ENCODE measurements at regions not wholly inside any gene's neighbourhood (a gene's known extent, or its start where the extent isn't known, plus 50 kb on each side); places are given as distances from the start of the nearest gene placed in this dataset.

DNA sequence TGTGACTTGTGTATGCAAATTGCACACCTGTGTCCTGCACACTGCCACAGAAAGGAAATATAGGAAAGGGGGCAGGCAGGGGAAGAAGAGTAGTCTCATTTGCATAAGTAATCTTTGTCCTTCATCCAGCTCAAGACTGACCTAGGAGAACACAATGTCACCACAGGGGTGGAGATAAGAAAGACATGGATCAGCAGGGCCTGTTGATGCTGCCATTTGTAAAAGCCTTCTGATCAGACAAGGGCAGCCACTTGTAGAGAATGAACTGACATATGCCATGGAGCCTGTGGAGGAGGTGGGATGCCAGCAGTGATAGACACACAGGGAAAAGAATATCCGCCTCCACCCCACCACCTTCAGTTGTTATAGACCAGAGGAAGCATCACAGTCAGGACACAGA, 528.9 kb downstream of the HTR7 start:
- intact Hi-C loops (cut with DNase I; ENCODE audit: low total_unique reads) (no loop called here), in situ Hi-C loops (cut with MboI; ENCODE audit: low sequenced_read_pairs in 4 of 4) (no loop called here)
- H3K36me3 ChIP-seq, result no peaks in the 10 kb centered on the region
- ATAC-seq (no peak), DNase-seq (no peak)
- no peaks in the 10 kb centered on the region for H3K27me3 ChIP-seq
- TF ChIP-seq POLR2A (IDR thresholded peaks at IDR 0.05) (no peak), CTCF (IDR thresholded peaks at IDR 0.05 in 4 of 5, conservative IDR thresholded peaks at IDR 0.05 in 1 of 5) (no peak)
- H3K27ac ChIP-seq, result no peak overlapping the region
- H3K9me3 ChIP-seq, result no peaks in the 10 kb centered on the region
- H3K4me3 ChIP-seq, result no peak overlapping the region
- no peaks in the 10 kb centered on the region for H3K4me1 ChIP-seq

DNA sequence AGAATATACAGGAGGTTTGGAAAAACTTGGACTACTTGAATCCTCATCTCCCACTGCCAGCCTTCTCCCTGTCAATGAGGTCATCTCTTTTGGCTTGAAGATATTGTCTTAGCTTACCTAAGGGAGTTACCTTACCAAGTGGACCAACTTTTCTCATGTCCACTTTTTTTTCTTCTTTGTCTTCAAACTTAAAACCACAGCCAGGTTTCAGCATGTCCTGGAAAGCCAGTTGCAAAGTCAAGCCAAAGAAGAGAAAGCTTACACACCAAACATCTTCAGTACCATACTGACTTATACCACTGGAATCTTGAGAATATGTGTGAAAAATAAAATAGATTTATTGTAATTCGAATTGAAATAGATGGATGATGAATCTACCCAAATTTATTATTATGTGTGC, 520.5 kb downstream of the HTR7 start:
- Histone ChIP-seq H3K36me3 (no peaks in the 10 kb centered on the region), H3K27me3 (no peaks in the 10 kb centered on the region), H3K4me3 (no peak overlapping the region), H3K27ac (no peak overlapping the region), H3K4me1 (no peaks in the 10 kb centered on the region), H3K9me3 (no peaks in the 10 kb centered on the region)
- DNase-seq (no peak), ATAC-seq (no peak)
- intact Hi-C loops (cut with DNase I; ENCODE audit: low total_unique reads), result no loop called here
- in situ Hi-C loops (cut with MboI; ENCODE audit: low sequenced_read_pairs in 4 of 4), result no loop called here
- TF ChIP-seq POLR2A (IDR thresholded peaks at IDR 0.05) (no peak), CTCF (IDR thresholded peaks at IDR 0.05 in 4 of 5, conservative IDR thresholded peaks at IDR 0.05 in 1 of 5) (no peak)

DNA sequence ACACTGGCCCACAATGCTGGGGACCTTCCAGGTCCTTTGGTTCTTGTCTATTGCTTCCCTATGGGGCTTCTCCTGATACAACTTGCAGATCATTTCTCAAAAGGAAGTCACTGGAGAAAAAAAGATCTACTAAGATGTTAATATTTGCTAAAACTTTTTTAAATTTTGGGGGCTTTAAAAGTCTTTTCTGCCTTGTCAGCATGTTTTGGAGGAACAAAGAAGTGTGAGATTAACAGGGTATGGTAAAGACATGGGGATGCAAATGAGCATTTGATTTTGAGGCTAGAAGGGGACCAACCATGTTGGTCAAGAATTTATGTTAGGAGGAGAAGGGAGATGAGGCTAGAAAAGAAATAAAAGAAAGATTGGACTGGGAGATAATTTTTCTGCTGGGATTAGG, 515.4 kb downstream of the HTR7 start:
- DNase-seq (no peak), ATAC-seq (no peak)
- TF ChIP-seq POLR2A (IDR thresholded peaks at IDR 0.05) (no peak), CTCF (IDR thresholded peaks at IDR 0.05 in 4 of 5, conservative IDR thresholded peaks at IDR 0.05 in 1 of 5) (no peak)
- Histone ChIP-seq H3K4me1 (no peaks in the 10 kb centered on the region), H3K27ac (no peak overlapping the region), H3K36me3 (no peaks in the 10 kb centered on the region), H3K9me3 (no peaks in the 10 kb centered on the region), H3K4me3 (no peak overlapping the region), H3K27me3 (no peaks in the 10 kb centered on the region)
- in situ Hi-C loops (cut with MboI; ENCODE audit: low sequenced_read_pairs in 4 of 4), result no loop called here
- intact Hi-C loops (cut with DNase I; ENCODE audit: low total_unique reads), result no loop called here

- no peak for TF ChIP-seq CTCF (IDR thresholded peaks at IDR 0.05 in 4 of 5, conservative IDR thresholded peaks at IDR 0.05 in 1 of 5)
- no peak for TF ChIP-seq POLR2A (IDR thresholded peaks at IDR 0.05)
- H3K27me3 ChIP-seq, result no peaks in the 10 kb centered on the region
- H3K9me3 ChIP-seq, result no peaks in the 10 kb centered on the region
- no peaks in the 10 kb centered on the region for H3K36me3 ChIP-seq
- intact Hi-C loops (cut with DNase I; ENCODE audit: low total_unique reads) (no loop called here), in situ Hi-C loops (cut with MboI; ENCODE audit: low sequenced_read_pairs in 4 of 4) (no loop called here)
- no peak overlapping the region for H3K4me3 ChIP-seq
- ATAC-seq, result no peak
- DNase-seq, result no peak
- no peaks in the 10 kb centered on the region for H3K4me1 ChIP-seq
- no peak overlapping the region for H3K27ac ChIP-seq
Observed at GRCh38 chr10:90344226-90344625, 513.6 kb downstream of the HTR7 start.

DNA sequence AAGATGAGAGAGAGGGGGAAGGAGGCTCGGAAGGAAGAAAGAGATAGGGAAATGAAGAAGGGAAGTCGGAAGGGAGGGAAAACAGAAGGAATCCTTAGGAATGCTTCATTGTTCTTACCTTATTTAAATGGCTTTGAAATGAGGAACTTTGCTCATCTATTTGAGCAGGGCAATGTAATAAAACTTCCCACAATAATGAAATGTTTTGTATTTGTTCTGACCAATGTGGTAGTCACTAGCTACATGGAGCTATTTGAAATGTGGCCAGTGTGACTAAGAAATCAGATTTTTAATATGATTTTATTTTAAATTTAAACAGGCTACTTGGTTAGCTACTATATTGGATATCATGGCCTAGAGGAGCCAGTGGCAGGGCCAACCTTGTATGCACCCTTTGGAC, 510.6 kb downstream of the HTR7 start:
- H3K4me3 ChIP-seq, result no peak overlapping the region
- no peaks in the 10 kb centered on the region for H3K27me3 ChIP-seq
- H3K27ac ChIP-seq, result no peak overlapping the region
- TF ChIP-seq POLR2A (IDR thresholded peaks at IDR 0.05) (no peak), CTCF (IDR thresholded peaks at IDR 0.05 in 4 of 5, conservative IDR thresholded peaks at IDR 0.05 in 1 of 5) (no peak)
- in situ Hi-C loops (cut with MboI; ENCODE audit: low sequenced_read_pairs in 4 of 4) (no loop called here), intact Hi-C loops (cut with DNase I; ENCODE audit: low total_unique reads) (no loop called here)
- H3K36me3 ChIP-seq, result no peaks in the 10 kb centered on the region
- no peaks in the 10 kb centered on the region for H3K4me1 ChIP-seq
- ATAC-seq (no peak), DNase-seq (no peak)
- H3K9me3 ChIP-seq, result no peaks in the 10 kb centered on the region

All from gastrocnemius medialis (tissue), 4 donors.